A673 (cell line): ENCODE measurements at regions not wholly inside any gene's neighbourhood (a gene's known extent, or its start where the extent isn't known, plus 50 kb on each side); places are given as distances from the start of the nearest gene placed in this dataset.

ENCODE experiments used
- BruUV-seq: library from RNA; stranded (reverse); fragments of 400-500 nt; replicated peaks from 2 replicates; lab custom pipeline; 2021; lab: Mats Ljungman, UMichigan
- CTCF ChIA-PET: fragments of 300-600 bp; sonication (Branson Sonifier 250); formaldehyde crosslinking; loops from one replicate; lab custom pipeline; 2022; ENCODE audit warnings: antibody characterized with exemption; lab: Charles Lee
- POLR2A ChIA-PET: fragments of 300-600 bp; sonication (Branson Sonifier 250); formaldehyde crosslinking; loops from one replicate; lab custom pipeline; 2022; ENCODE audit warnings: antibody characterized with exemption; ENCODE audit not compliant: low non-redundant PET; lab: Charles Lee
- DNase-seq: peaks from one replicate; pipeline ENCODE4 v3.0.0-alpha.2; 2015; ENCODE audit warnings: low spot score
- H3K27ac ChIP-seq: fragments of 200-600 bp; sonication (generic); 2 replicates; pipeline ENCODE4 v1.5.1; 2016; ENCODE audit warnings: mixed run types, low read depth, mild to moderate bottlenecking, mixed read lengths, antibody characterized with exemption, low read length; ENCODE audit not compliant: poor library complexity, severe bottlenecking
- H3K27me3 ChIP-seq: fragments of 200-600 bp; sonication (generic); replicated peaks from 2 replicates; pipeline ENCODE4 v1.6.1; 2017; ENCODE audit warnings: mixed run types, low read depth, mild to moderate bottlenecking, mixed read lengths, antibody characterized with exemption, low read length; ENCODE audit not compliant: insufficient read depth, poor library complexity
- H3K36me3 ChIP-seq: fragments of 200-600 bp; sonication (generic); 2 replicates; pipeline ENCODE4 v1.6.1; 2016; ENCODE audit warnings: mixed run types, mild to moderate bottlenecking, mixed read lengths, antibody characterized with exemption, low read length; ENCODE audit not compliant: insufficient read depth, poor library complexity, severe bottlenecking
- H3K4me1 ChIP-seq: fragments of 200-600 bp; sonication (generic); 2 replicates; pipeline ENCODE4 v1.6.1; 2017; ENCODE audit warnings: mixed run types, mild to moderate bottlenecking, mixed read lengths, antibody characterized with exemption, low read length; ENCODE audit not compliant: insufficient read depth, poor library complexity, severe bottlenecking
- H3K4me3 ChIP-seq: fragments of 200-600 bp; sonication (generic); 2 replicates; pipeline ENCODE4 v1.5.1; 2016; ENCODE audit warnings: low read depth, mixed run types, mild to moderate bottlenecking, mixed read lengths, low read length; ENCODE audit not compliant: poor library complexity, severe bottlenecking
- H3K9me3 ChIP-seq: fragments of 200-600 bp; sonication (generic); 2 replicates; pipeline ENCODE4 v1.6.1; 2016; ENCODE audit warnings: mixed run types, low read depth, mild to moderate bottlenecking, mixed read lengths, antibody characterized with exemption, low read length; ENCODE audit not compliant: poor library complexity, severe bottlenecking
- EZH2 ChIP-seq: fragments of 200-600 bp; sonication (generic); IDR thresholded peaks from 2 replicates; pipeline ENCODE4 v1.6.1; 2017; ENCODE audit warnings: borderline replicate concordance, low read depth, mild to moderate bottlenecking, mixed read lengths, antibody characterized with exemption, low read length; ENCODE audit not compliant: poor library complexity, severe bottlenecking
- intact Hi-C: fragments of 100-400 bp; cut with micrococcal nuclease; formaldehyde crosslinking; loops from one replicate; pipeline ENCODE4 v1.10.0; 2022; ENCODE audit not compliant: unreplicated experiment
- TF ChIP-seq, protein P1 (sequence below): fragments of 300-800, 200-600 bp; sonication (generic); conservative IDR thresholded peaks from 2 replicates; pipeline ENCODE4 v1.5.1; 2017; ENCODE audit warnings: low read depth, mild to moderate bottlenecking, antibody characterized with exemption, low read length, moderate library complexity, mixed read lengths

DNA sequence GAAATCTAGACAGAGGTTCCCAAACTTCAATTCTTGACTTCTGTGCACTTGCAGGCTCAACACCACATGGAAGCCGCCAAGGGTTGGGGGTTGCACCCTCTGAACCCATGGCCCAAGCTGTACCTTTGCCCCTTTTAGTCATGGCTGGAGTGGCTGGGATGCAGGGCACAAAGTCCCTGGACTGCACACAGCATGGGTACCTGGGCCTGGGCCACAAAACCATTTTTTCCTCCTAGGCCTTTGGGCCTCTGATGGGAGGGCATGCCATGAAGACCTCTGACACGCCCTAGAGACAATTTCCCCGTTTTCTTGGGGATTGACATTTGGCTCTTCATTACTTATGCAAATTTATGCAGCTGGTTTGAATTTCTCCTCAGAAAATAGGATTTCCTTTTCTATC, 342.0 kb downstream of the TPBG start:
- no peak for TF ChIP-seq EZH2
- TF ChIP-seq, protein P1, sequence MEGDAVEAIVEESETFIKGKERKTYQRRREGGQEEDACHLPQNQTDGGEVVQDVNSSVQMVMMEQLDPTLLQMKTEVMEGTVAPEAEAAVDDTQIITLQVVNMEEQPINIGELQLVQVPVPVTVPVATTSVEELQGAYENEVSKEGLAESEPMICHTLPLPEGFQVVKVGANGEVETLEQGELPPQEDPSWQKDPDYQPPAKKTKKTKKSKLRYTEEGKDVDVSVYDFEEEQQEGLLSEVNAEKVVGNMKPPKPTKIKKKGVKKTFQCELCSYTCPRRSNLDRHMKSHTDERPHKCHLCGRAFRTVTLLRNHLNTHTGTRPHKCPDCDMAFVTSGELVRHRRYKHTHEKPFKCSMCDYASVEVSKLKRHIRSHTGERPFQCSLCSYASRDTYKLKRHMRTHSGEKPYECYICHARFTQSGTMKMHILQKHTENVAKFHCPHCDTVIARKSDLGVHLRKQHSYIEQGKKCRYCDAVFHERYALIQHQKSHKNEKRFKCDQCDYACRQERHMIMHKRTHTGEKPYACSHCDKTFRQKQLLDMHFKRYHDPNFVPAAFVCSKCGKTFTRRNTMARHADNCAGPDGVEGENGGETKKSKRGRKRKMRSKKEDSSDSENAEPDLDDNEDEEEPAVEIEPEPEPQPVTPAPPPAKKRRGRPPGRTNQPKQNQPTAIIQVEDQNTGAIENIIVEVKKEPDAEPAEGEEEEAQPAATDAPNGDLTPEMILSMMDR, result no peak
- peaks cover 16% of the 10 kb centered on the region for H3K9me3 ChIP-seq
- no peak overlapping the region for H3K27ac ChIP-seq
- POLR2A ChIA-PET, result no interaction called here
- intact Hi-C loops, result no loop called here
- DNase-seq, result no peak
- H3K27me3 ChIP-seq, result no peaks in the 10 kb centered on the region
- peaks cover under 1% of the 10 kb centered on the region for H3K4me1 ChIP-seq
- BruUV-seq, result no TSS peak
- no peak overlapping the region for H3K4me3 ChIP-seq
- H3K36me3 ChIP-seq, result no peaks in the 10 kb centered on the region
- CTCF ChIA-PET, result no interaction called here

DNA sequence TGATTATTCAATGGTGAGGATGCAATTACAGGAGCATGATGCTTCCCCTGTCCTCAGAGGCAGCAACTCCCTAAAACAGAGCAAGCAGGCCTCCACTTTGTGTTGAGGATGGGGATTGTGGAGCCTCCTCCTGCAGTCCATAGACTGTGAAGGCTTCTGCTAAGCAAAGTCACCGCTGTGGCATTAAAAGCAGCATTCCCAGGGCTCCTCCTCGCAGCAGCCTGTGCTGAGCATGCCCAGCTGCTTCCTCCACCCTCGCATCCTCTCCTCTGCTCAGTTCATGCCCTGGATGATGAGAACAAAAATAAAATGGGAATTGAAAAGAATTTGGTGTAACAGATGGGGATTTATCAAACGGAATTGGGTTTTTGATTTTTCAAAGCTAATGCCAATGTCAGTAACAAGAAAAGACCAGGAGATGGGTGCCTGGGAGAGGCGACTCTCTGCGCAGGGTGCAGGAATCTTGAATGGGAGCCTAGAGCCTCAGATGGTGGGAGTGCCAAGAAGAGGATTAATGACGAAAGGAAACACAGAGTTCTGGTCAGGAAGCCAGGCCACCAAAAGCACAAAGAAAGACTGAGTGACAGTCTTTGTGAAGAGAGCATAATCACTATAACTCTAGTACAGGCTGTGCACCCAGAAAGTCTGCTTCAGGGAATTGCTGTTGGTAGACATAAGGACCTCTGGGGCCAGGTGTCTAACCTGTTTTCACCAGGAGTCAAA, 347.6 kb downstream of the TPBG start:
- peak; percentile 57 for DNase-seq
- Histone ChIP-seq H3K4me3 (no peak overlapping the region), H3K27me3 (no peaks in the 10 kb centered on the region), H3K4me1 (peaks cover 23% of the 10 kb centered on the region), H3K36me3 (no peaks in the 10 kb centered on the region), H3K27ac (peak overlapping the region; percentile 67), H3K9me3 (peaks cover 5% of the 10 kb centered on the region)
- intact Hi-C loops, result no loop called here
- POLR2A ChIA-PET, result no interaction called here
- CTCF ChIA-PET, result no interaction called here
- TF ChIP-seq, protein P1, result no peak
- no TSS peak for BruUV-seq

GRCh38 chr6:82711971-82712370, 348.4 kb downstream of the TPBG start:
- Histone ChIP-seq H3K4me1 (peaks cover 23% of the 10 kb centered on the region), H3K27ac (peak overlapping the region; percentile 67), H3K36me3 (no peaks in the 10 kb centered on the region), H3K9me3 (peaks cover 4% of the 10 kb centered on the region), H3K4me3 (no peak overlapping the region), H3K27me3 (no peaks in the 10 kb centered on the region)
- POLR2A ChIA-PET, result no interaction called here
- no TSS peak for BruUV-seq
- no peak for TF ChIP-seq EZH2
- TF ChIP-seq, protein P1, result no peak
- CTCF ChIA-PET, result no interaction called here
- intact Hi-C loops, result no loop called here
- no peak for DNase-seq
